ENCODE measurements at regions not wholly inside any gene's neighbourhood (a gene's known extent, or its start where the extent isn't known, plus 50 kb on each side); places are given as distances from the start of the nearest gene placed in this dataset.
"Not testable (repeated sequence)": the region's sequence is repeated elsewhere in the genome, so short reads cannot be mapped to it uniquely, and the experiment has no call there.

GRCh38 chr9:79408617-79409016 is 163.1 kb upstream of the TLE4 start:
- no peak for DNase-seq

GRCh38 chr9:79409182-79409823 is 162.5 kb upstream of the TLE4 start:
- no peak for DNase-seq

GRCh38 chr9:79425840-79426239 is 145.9 kb upstream of the TLE4 start:
- DNase-seq: no peak

DNA sequence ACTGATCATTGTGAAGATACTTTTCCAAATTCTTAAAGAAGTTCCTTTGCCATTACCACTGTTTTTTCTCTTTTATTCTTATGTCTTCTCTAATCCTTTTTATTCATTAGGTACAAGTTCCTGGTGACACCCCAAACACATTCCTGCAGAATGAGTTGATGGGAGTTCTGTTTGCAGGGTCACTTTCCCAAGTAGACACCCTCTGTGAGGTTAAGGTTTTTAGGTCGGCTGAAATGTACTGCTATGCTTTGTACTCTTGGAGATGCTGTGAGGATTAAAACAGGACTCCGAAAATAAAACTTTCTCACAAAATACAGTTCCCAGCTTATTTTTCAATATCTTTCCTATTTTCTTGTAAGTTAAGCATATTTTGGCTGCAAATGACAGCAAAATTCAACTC is 143.3 kb upstream of the TLE4 start:
- DNase-seq: no peak

DNA sequence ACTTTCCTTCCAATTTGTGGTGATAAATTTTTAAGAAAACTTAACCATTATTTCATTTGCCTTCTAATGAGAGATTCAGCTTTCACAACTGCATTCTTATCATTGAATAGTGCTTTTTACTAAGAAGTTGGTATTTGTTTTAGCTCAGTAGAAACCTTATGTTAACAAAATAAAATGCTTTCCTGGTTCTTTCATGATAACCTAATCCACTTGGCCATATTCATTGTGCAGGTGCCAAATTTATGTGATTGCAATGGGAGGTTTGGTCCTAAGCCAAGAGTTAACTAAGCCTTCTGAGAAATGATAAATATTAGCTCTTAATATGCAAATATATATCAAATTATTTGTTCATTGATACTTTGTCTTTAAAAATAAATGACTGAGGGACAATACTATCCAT is 141.1 kb upstream of the TLE4 start:
- no peak for DNase-seq

- no peak for DNase-seq
These were observed 140.6 kb upstream of the TLE4 start for GRCh38 chr9:79431019-79431679.

- DNase-seq: no peak
These were observed 139.3 kb upstream of the TLE4 start for GRCh38 chr9:79432485-79432884.

DNA sequence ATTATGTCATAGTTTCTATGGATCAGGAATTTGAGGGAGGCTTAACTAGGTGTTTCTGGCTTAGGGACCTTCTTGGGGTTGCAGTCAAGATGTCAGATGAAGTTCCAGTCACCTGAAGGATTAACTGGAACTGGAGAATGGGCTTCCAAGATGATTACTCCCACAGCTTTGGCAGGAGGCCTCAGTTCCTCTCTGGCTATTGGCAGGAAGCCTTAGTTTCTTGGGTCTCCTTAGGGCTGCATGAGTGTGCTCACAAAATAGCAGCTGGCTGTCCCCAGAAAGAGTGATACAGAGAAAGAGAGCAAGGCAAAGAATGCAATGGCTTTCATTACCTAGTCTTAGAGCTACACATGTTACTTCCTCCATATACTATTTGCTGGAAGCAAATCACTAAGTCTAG is 138.1 kb upstream of the TLE4 start:
- no peak for DNase-seq

GRCh38 chr9:79439221-79439620 is 132.5 kb upstream of the TLE4 start:
- not testable (repeated sequence) for DNase-seq

DNA sequence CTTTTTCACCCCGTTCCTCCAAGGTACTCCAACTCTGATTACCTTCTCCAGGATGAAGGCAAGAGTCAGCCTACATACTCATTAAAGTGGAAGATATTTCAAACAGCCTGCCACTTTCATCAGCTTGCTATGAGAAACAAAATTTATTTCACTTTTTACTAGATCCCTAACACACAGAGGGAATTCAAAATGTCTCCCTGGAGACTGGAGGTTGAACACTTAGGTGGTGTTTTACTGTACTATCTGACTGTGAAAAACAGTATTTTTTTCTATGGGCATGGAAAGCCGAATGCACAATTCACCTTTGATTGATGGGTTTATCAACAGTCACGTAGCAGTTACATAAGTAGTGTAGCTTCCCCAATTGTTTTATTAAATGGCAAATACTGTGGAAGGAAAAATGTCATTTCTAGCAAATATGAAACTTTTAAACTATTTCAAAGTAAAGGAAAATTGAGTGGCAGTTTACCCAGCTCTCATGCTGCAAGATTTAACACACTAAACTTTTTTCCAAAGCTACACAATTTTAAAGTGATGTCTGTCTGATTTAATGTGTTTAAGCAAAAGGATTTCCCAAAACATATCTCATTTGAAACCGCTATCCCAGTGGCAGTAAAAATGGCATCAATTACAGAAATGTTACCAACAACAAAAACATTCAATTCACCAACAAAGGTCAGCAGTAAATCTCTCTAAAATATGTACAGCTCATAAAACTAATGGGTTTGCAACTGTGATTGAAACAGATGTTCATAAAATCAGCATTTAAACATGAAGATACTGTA is 125.0 kb upstream of the TLE4 start:
- no peak for DNase-seq

DNA sequence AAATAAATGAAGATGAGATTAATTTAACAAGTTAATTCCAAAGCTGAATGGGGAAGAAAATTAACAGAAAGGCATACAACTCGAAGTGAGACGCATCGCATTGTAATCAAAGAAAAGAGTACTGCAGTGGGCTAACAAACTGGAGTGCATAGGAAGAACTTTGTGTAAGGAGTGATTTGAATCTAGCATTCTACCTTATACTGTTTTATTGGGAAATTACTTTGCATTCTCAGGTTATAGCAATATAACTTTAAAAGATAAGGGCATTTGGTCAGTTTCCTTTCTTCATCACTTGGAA is 124.5 kb upstream of the TLE4 start:
- no peak for DNase-seq

- DNase-seq: no peak
These were observed 124.0 kb upstream of the TLE4 start for GRCh38 chr9:79447762-79448161.

- no peak for DNase-seq
These were observed 119.5 kb upstream of the TLE4 start for GRCh38 chr9:79452265-79452664.

DNA sequence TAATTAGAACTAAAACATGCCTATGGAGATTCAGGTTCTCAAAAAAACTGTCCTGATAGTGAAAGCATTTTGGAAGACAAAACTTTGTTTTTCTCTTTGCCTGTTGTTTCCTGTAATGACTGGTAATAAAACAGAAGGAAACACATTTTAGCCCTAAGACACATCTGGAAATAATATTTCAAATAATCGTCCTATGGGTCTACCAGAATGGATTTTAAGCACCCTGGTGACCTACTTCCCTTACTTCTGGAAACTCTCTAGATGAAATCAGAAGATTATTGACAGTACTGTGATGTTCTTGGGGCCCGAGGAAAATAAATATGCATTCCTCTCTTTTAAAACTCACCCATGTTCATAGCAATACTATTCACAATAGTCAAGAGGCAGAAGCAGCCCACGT is 110.1 kb upstream of the TLE4 start:
- DNase-seq: no peak

DNA sequence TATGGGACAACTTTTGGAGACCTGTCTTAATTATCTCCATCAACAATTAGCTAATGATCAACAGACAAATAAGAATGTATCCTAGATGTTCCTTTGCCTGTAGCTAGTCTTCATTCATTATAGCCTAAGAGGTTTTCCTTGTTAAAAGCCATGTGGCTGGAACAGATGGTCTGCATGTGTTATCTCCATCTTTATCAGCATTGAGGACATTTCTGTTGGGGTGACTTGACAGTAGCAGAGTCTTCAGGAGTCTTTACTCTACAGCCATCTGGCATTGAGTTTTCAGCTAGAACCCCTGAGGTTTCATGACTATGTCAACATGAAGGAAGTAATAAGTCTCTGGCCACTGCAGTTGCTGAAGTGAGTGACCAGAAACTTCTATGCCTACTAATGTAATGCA is 106.6 kb upstream of the TLE4 start:
- DNase-seq: no peak

GRCh38 chr9:79469164-79469563 is 102.6 kb upstream of the TLE4 start:
- no peak for DNase-seq

DNA sequence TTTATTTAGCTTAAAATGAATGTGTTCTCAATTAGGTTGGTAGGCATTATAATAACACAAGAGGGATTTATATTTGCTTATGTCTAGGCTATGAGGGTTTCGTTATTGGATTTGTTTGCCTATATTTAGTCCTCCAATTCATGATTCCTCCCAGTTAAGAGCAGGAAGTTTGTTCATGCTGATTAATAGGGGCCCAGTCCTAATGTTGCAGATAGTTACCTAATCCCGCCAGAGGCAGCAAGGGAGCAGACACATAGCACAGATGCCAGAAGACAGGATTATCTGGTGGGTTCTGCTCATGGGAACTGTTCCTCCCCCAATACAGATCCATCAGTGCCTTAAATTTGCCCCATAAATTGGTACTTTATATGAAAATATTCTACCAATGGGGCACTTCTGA is 100.8 kb upstream of the TLE4 start:
- DNase-seq: no peak

- DNase-seq: no peak
These were observed 99.9 kb upstream of the TLE4 start for GRCh38 chr9:79471580-79472543.

DNA sequence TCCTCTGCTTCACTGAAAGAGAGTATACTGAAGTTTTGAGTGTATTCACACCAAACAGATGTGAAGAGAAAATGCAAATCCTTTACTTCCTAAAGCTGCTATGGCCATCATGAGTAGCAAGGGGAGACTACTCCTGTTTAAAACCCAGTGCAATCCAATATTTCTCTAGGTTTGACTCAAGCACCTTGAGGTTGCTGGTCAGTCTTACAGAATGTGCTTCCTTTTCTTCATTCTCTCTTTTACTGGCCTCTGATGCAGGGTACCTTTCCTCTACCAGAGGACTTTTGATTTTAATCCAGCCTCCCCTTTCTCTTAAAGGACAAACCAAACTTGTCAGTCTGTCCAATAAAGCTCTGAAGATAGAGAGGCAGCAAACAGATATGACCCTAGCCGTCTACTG is 98.1 kb upstream of the TLE4 start:
- no peak for DNase-seq

- DNase-seq: no peak
These were observed 94.4 kb upstream of the TLE4 start for GRCh38 chr9:79477241-79477840.

GRCh38 chr9:79477955-79478771 is 93.6 kb upstream of the TLE4 start:
- no peak for DNase-seq

- no peak for DNase-seq
These were observed 91.1 kb upstream of the TLE4 start for GRCh38 chr9:79480639-79481038.
